Stimulated activated CD4-positive, alpha-beta T cell treated with anti-CD3 and anti-CD28 coated beads, Interleukin-1b, Interleukin-23, amount 100 ng/mL, for 4 hours (primary cell): ENCODE measurements at regions not wholly inside any gene's neighbourhood (a gene's known extent, or its start where the extent isn't known, plus 50 kb on each side); places are given as distances from the start of the nearest gene placed in this dataset.
"Not testable (repeated sequence)": the region's sequence is repeated elsewhere in the genome, so short reads cannot be mapped to it uniquely, and the experiment has no call there.

ENCODE experiments used
- DNase-seq, 2 donors: peaks; one replicate each; pipeline ENCODE4 v3.0.0-alpha.2; 2020; ENCODE audit warnings: low read depth in 2 of 2

GRCh38 chr2:44086629-44087028, 82.0 kb upstream of the PPM1B start:
- no peak for DNase-seq

- DNase-seq, result peak; percentile 74 to 84
Observed at GRCh38 chr2:44087036-44087713, 81.5 kb upstream of the PPM1B start.

- no peak for DNase-seq
Observed at GRCh38 chr2:44087714-44088092, 81.0 kb upstream of the PPM1B start.

DNA sequence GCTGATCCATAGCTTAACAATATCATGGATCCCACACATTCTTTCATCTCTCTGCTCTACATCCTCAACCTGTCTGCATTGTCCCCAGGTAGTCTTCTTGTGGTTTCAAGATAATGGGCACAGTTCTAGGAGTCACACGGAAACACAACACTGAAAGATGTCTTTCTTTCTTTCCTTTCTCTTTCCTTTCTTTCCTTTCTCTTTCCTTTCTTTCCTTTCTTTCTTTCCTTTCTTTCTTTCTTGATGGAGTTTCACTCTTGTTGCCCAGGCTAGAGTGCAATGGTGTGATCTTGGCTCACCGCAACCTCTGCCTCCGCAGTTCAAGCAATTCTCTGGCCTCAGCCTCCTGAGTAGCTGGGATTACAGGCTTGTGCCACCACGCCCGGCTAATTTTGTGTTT, 76.2 kb upstream of the PPM1B start:
- DNase-seq, result not testable (repeated sequence)

- no peak for DNase-seq
Observed at GRCh38 chr2:44093970-44094369, 74.7 kb upstream of the PPM1B start.

- DNase-seq, result no peak
Observed at GRCh38 chr2:44097322-44097907, 71.3 kb upstream of the PPM1B start.

DNA sequence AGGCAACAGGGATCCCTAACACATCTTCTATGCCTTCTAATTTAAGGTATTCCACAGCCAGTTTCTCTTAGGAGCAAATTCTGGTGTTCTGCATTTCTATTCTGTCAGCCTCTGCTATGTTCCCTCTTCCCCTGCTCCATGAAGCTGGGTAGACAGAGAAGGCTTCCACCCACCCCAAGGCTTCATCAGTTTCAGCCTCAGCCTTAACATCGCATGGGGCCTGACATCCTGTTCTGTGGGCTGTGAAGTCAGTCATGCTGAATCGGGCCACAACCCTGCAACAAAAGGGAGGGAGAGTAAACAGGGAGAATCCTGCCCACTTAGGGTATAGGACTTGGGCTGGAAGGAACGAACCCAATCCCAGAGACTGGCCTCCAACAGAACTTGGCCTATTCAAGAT, 70.6 kb upstream of the PPM1B start:
- DNase-seq, result no peak

DNA sequence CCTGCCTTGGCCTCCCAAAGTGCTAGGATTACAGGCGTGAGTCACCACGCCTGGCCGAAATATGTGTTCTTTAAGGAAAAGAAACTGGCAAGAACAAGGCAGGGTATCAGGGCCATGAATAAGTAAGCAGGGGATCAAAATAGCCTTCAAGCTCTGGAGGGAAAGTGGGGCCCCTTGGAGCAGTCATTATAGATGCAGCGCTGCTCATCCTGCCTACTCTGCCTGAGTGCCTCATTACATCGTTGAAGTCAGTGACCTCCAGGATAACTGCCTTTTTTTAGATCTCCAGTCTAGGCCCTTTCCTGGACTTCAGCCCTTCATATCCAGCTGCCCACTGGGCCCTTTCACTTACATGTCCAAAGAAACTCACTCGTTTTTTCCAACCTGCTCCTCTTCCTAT, 69.8 kb upstream of the PPM1B start:
- no peak for DNase-seq

GRCh38 chr2:44100351-44100750, 68.3 kb upstream of the PPM1B start:
- DNase-seq, result no peak

DNA sequence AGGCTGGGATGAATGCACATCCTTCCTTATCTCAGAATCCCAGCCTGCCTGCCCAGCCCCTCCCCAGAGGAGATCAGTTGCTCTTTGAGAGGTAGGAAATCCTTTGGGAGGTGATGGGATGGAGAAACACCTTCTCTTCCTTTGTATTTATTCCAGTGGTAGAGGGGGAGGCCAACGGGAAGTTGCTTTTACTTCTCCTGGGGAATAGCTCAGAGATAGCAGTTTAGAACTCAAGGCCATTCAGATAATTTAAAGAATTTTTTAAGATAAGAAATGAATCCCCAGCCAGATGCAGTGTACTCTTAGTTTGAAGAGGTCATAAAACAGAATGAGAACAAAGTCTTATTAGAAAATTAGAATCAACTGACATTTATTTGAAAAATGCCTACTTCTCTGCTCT, 67.4 kb upstream of the PPM1B start:
- no peak for DNase-seq

GRCh38 chr2:44102790-44103562, 65.7 kb upstream of the PPM1B start:
- no peak for DNase-seq

DNA sequence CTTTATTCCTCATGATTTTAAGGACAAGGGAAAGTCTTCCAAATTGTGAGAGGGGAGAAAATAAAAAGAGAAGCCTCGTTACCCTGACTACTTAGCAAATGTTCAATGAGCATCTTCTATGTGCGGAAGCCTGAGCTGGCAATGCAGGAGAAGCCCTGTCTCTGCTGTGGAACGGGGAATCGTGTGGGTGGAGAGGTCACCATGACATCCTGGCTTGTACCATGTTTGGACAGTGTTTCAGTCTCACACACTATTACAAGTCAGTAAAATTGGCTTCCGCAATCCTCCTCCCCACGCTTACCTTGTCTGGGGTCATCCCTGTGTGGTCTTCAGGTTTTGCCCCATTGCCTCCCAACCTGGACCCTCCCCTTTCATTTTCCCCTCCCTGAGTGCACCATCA, 65.0 kb upstream of the PPM1B start:
- DNase-seq, result no peak

- no peak for DNase-seq
Observed at GRCh38 chr2:44104855-44105271, 63.8 kb upstream of the PPM1B start.

DNA sequence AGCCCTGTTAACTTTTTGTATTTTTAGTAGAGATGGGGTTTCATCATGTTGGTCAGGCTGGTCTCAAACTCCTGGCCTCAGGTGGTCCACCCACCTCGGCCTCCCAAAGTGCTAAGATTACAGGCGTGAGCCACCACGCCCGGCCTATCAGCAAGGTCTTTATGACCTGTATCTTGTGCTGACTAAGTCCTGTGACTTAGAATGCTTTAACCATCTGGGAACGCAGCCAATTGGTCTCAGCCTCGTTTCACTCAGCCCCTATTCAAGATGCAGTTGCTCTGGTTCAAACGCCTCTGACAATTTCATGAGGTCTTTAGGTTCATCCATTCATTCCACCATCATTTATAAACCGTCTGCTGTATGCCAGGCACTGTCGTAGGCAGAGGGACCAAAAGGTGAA, 62.2 kb upstream of the PPM1B start:
- DNase-seq, result not testable (repeated sequence)

- DNase-seq, result no peak
Observed at GRCh38 chr2:44107086-44107740, 61.5 kb upstream of the PPM1B start.

DNA sequence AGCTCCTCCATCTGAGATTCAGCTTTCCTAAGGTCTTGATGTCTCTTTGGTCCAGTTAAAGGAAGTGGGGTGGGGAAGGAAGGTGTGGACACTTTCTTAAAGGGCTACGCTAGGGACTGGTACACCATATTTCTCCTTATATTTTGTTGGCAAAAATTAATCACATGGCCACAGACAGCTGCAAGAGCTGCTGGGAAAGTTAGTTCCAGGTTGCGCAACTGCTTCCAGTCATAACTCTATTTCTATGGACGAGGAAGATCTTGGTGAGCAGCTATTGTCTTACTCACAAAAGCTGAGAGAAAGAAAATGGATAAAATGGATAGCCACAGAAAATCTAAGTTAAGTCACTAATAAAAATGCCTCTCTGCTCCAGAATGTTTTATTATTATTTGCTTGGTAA, 60.7 kb upstream of the PPM1B start:
- DNase-seq, result no peak

DNA sequence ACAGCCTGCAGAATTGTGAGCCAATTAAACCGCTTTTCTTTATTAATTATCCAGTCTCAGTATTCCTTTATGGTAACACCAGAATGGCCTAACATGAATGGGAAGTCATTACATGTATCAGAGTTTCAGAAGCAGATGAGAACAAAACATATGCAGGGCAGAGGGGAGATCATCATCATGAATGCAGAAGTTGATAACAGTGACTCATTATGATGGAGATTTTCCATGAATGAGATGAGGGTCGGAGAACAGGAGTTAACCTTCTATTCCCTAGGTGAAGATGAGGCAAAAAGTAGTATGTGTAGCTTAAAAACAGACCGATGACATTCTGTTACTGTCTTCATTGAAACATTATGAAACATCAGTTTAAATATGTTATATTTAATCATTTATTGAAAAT, 59.5 kb upstream of the PPM1B start:
- no peak for DNase-seq

- no peak for DNase-seq
Observed at GRCh38 chr2:44110444-44110843, 58.2 kb upstream of the PPM1B start.

GRCh38 chr2:44112096-44112495, 56.6 kb upstream of the PPM1B start:
- no peak for DNase-seq

- DNase-seq, result no peak
Observed at GRCh38 chr2:44116319-44116718, 52.4 kb upstream of the PPM1B start.

GRCh38 chr2:44118257-44118656, 50.4 kb upstream of the PPM1B start:
- DNase-seq, result no peak
